Uterus (tissue), 2 donors: ENCODE measurements at regions not wholly inside any gene's neighbourhood (a gene's known extent, or its start where the extent isn't known, plus 50 kb on each side); places are given as distances from the start of the nearest gene placed in this dataset.

Experiments used
- POLR2A ChIP-seq, 2 donors: fragments of 450-650 bp; IDR thresholded peaks; one replicate each; pipeline ENCODE4 v1.6.1; 2016; ENCODE audit warnings: antibody characterized with exemption in 2 of 2, mild to moderate bottlenecking in 1 of 2, moderate library complexity in 1 of 2
- TF ChIP-seq, protein P1 (sequence below), 4 experiments: fragments of 200-600 bp in 2 of 4; fragments of 450-650 bp in 2 of 4; sonication (generic) in 2 of 4; IDR thresholded peaks; one replicate each; pipeline ENCODE4 v1.5.1; 2016 to 2019; ENCODE audit warnings: antibody characterized with exemption in 4 of 4, mild to moderate bottlenecking in 2 of 4, moderate library complexity in 1 of 4

DNA sequence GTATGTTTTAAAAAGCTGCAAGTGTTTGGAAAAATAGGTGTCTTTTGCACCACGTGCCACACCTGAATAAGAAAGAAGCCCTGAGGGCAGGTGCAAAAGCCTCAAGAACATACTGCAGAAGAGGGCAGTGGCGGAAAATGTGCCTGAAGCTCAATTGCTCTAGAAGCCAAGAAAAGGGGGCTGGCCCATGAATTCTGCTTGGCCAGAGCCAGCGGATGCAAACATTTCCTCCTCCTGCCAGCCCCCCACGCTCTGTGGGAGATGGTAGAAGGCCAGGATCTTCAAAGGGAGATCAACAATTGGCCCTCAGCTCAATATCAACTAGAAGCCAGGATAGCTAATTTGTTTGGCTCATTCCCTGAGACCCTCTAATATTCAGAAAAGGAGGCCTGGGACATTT is 80.3 kb upstream of the TMEM132D start:
- TF ChIP-seq, protein P1, sequence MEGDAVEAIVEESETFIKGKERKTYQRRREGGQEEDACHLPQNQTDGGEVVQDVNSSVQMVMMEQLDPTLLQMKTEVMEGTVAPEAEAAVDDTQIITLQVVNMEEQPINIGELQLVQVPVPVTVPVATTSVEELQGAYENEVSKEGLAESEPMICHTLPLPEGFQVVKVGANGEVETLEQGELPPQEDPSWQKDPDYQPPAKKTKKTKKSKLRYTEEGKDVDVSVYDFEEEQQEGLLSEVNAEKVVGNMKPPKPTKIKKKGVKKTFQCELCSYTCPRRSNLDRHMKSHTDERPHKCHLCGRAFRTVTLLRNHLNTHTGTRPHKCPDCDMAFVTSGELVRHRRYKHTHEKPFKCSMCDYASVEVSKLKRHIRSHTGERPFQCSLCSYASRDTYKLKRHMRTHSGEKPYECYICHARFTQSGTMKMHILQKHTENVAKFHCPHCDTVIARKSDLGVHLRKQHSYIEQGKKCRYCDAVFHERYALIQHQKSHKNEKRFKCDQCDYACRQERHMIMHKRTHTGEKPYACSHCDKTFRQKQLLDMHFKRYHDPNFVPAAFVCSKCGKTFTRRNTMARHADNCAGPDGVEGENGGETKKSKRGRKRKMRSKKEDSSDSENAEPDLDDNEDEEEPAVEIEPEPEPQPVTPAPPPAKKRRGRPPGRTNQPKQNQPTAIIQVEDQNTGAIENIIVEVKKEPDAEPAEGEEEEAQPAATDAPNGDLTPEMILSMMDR (IDR thresholded peaks at IDR 0.05), result no peak
- no peak for TF ChIP-seq POLR2A (IDR thresholded peaks at IDR 0.05)
